HG03378 (cell line): ENCODE measurements at regions not wholly inside any gene's neighbourhood (a gene's known extent, or its start where the extent isn't known, plus 50 kb on each side); places are given as distances from the start of the nearest gene placed in this dataset.
"Not testable (repeated sequence)": the region's sequence is repeated elsewhere in the genome, so short reads cannot be mapped to it uniquely, and the experiment has no call there.

Experiments used
- ATAC-seq: cut with Tn5 transposase; IDR thresholded peaks from one replicate; pipeline ENCODE4 v1.9.1; 2021; ENCODE audit warnings: mild to moderate bottlenecking, moderate library complexity; ENCODE audit not compliant: unreplicated experiment

DNA sequence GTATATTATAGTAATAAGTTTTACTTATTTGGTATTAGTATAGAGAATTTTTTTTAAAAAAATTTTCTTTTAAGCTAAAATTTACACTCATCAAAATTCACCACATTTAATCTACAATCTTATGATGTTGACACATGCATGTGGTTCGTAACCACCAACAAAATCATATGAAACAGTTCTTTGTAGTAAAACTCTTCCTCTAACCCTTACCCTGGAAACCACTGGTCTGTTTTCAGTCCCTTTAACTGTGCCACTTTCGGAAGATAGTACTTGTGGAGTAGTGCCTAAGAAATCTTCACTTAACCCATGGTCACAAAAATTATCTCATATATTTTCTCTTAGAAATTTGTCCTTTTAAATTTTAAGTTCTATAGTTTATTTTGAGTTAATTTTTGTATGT, 1498.8 kb downstream of the MAT2B start:
- no peak for ATAC-seq

DNA sequence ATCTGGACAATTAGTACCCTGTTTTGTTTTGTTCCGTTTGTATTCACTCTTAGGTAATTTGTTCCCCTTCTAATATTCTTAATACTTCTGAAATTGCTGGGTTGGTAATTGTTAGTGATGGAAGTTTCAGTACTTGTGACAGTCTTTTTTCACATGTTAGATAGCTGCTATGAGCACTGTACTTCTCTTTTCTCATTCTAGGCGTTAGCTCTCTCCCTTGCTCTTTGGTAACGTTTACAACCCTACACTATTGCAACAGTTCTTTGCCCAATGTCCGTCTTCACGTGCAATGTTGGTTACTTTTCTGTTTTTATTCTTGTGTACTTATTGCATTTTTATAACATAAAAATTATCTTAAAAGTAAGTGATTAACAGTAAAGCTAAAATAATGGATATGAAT, 1509.0 kb downstream of the MAT2B start:
- no peak for ATAC-seq

DNA sequence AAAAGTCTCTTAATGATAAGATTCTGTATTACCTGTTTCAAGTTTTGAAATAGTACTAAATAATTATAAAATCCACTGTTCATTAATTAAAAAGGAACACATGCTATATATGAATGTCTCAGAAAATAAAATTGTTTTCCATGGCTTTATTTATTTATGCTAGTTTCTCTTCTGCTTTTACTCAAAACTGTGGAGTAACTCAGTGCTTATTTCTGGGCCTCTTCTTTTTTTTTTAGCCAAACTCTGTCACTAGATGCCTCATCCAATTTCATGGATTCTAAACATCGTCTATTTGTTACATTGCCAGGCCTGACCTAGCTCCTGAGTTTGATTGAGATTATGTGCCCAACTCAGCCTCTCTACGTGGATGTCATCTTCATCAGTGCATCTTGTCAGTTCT, 1509.7 kb downstream of the MAT2B start:
- ATAC-seq = no peak

DNA sequence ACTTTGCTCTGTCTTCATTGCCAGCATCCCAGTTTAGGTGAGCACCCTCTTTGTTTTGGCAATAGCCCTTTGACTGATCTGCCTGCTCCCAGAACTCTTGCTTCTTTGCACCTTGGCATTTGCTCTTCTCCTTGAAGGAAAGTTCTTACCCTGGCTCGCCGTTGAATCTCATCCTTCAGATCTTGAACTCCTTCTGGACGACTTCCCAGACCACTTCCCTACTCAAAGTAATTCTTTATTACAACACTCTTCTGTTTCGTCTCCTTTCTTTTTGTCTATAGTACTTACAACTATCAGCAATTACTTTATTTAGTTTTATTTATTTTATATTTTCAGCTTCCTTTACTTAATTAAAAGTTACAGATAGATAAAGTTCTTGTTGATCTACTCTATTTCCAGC, 1510.1 kb downstream of the MAT2B start:
- no peak for ATAC-seq

DNA sequence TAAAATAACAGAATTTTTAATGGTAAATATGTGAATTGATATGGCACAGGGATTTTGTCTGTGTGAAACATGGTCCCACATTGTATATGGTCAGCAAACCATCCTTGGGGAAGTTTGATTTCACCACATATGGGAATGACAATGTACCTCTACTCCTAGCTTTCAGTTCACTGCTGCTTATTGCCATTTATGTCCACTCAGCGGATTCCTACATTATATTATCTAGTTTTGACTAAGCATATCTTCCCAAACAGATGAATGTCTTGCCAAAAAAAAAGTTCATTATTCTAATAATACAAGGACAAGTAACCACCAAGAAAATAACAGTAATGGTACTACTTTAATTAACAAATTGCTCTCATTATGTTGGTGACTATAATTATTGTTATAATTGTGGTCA, 1521.6 kb downstream of the MAT2B start:
- no peak for ATAC-seq

DNA sequence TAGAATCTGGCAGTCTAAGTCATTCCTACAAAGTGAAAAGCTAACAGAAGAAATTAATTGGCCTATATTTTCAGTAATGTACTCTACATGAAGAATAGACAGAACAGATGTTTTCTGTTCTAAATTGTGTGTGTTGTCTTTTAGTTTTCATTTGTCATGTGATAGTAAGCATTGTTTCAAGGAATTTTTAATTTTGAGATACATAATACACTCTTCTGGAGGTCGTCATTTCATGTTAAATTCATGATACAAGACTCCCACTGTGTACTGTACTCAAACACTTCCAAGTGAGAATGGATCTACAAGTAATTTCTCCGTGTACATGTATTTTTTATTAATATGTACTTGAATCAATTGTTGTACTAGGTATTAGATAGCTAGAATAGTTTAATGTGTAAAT, 1522.9 kb downstream of the MAT2B start:
- ATAC-seq = no peak

DNA sequence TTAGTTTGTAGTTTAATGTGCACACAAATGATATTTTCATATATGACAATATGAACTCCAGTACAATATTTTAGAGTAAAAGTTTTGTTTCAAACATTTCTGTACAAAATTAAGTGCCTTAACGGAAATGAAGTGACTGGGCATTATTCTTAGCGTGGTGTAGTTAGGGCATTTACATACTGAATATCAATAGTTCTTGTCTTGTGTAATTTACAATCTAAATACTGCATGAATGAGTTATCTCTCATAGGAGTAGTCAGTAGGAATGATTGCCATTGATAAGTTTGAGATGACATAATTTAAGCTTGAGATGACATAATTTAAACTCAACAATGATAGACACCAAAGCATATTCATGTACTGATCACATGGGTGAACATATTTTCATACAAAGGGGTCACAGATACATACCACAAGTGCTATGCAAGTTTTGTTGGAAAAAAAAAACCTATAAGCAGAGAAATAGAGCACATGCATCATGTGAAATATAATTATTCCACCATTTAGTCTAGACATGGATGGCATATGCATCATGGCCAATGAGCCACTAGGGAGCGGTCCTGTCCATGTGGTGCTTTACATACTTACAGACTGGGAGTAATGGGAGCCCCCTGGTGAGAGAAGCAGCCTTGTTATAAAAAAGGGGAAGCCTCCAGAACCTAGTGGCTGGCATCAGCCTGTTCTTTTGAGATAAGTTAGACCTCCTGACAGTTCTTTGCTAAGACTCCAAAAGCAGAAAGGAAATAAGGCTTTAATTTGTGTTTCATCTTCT, 1523.9 kb downstream of the MAT2B start:
- ATAC-seq = no peak

DNA sequence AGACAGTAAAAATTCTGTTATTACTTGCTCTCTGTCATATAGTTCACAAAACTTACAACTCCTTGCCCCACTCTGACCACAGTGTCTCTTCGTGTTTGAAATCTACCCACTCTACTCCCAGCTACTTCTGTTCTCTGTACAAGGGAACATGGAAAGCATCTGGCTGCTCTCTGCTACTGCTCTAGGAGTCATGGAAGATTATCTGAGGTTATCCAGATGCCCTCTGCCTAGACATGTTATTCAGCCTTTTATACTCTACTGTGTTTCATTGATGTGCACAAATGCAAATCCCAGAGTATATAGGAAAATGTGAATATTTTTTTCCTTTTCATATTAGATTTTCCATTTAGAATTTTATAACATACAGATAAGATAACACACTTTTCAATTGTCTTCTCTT, 1525.6 kb downstream of the MAT2B start:
- ATAC-seq = no peak

DNA sequence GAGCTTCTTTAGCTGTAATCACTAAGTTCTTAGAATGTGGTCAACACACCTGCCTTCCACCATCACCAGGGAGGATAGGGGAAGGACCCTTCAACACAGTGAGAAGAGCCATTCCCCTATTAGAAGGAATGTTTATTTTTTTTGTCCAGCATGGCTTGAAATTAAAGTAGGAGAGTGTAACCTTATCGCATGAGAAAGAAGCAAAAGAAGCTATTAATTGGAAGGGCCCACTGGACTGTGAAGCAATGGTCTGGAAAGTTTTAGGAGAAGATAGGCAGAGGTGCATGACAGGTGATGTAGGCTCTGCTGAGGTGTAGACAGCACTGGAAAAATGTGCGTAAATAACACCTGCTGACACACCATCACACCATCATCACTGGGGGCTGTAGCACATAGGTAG, 1526.0 kb downstream of the MAT2B start:
- ATAC-seq = no peak

DNA sequence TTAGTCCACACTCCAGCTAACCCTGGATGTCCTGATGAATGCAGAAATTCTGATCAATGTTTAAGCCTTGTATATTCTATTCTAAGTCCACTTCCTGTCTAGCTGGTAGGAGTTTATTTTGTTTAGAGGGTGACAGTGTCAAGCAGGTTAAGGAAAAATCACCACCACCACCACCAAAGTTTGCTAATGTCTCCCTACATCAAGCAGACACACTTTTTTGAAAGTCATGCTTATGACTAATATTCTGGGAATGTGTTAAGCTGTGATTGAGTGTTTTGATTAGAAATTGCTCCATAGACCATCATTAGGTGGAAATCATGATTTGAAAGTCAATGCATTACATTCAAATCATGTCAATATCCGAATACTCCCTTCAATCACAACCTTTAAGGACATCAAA, 1530.1 kb downstream of the MAT2B start:
- no peak for ATAC-seq

DNA sequence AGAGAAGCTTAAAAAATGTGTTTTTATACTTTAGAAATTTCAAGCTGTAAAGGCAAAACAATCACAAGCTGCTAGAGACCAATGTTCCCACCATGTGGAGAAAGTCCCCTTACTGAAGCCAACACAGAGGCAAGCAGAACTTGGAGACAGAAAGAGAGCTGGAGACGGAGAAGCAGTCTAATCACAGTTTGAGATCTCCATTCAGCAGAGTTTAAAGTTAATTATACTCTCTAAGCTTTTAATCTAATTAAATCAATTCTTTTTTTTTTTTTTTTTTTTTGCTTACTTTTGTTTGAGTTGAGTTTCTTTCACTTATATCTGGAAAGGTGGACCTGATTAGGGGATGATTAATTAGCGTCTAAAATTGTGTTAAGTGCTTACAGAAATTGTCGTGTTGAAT, 1534.3 kb downstream of the MAT2B start:
- ATAC-seq = no peak

DNA sequence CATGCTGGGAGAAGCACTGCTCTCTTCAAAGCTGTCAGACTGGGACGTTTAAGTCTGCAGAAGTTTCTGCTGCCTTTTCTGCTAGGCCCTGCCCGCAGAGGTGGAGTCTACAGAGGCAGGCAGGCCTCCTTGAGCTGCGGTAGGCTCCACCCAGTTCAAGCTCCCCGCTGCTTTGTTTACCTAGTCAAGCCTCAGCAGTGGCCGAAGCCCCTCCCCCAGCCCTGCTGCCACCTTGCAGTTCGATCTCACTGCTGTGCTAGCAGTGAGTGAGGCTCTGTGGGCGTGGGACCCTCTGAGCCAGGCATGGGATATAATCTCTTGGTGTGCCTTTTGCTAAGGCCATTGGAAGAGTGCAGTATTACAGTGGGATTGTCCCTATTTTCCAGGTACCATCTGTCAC, 1540.5 kb downstream of the MAT2B start:
- not testable (repeated sequence) for ATAC-seq

DNA sequence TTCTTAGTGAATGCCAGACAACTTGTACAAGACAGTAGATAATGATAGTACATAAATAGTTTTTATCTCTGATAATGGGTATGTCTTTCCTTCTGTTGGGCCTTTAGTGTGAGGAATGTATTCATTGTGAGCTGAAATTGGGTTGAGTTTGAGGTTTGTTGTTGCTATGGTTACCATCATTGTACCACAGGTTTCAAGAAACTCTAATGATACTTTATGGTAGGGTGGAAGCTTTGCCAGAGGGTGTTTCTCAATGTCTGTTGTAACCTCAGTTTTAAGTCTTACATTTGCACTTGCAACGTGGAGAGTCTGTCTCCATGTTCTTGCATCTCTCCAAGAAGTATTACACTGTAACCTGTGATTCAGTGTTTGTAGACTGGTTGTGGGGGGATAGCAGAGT, 1550.1 kb downstream of the MAT2B start:
- ATAC-seq = no peak

DNA sequence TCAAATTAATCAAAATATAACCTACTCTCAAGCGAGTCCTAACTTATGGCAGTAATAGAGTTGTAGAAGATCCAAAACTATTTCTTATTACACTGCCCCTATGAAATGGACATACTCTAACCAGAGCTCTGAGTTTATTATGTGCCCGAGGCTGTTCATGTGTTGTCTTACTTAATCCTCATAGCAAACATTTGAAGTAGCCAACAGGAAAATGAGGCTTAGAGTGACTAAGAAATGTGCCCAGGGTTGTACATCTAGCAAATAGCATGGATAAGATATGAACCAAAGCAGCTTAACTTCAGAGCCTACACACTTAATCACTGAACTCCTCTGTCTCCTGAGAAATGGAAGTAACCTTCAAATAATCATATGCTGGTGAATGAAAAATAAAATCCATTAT, 1551.7 kb downstream of the MAT2B start:
- ATAC-seq = no peak

DNA sequence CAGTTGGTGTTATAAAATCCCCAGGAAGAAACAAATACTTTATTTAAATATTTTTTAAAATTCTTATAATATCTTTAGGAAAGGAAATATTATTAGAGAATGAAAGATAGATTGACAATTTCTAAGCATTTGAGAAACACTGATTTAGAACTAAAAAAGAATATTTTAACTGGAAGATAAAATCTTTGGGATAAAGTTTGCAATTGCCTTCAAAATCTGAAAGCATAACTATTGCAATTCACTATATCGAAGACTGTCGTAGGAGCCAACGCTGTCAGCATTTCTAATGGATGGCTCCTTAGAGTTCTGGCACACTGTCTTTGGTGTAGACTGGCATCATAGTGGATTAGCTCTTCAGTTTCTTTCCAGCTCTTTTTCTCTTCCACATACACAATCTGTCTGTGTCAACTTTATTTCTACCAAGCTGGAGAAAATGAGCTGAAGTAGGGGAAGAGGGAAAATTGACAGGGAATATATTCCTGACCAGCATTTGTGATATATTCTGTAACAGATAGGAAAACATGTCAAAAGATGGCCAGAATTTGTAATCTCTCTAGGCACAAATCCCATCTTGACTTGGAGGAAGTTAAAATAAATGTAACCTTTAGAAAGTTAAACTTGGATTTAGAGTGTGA, 1561.4 kb downstream of the MAT2B start:
- no peak for ATAC-seq

DNA sequence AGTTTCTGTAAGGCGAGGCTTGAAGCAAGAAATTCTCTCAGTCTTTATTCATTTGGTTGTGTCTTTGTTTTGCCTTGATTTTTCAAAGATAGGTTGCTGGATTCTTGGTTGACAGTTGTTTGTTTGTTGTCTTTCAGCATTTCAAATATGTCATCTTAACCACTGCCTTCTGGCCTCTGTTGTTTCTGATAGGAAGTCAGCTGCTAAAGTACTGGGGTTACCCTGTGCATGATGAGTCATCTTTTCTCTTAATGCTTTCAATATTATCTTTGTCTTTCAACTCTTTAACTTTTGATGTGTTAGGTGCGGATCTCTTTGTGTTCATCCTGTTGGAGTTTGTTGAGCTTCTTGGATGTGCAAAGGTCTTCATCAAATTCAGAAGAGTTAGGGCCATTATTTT, 1571.3 kb downstream of the MAT2B start:
- ATAC-seq = no peak

DNA sequence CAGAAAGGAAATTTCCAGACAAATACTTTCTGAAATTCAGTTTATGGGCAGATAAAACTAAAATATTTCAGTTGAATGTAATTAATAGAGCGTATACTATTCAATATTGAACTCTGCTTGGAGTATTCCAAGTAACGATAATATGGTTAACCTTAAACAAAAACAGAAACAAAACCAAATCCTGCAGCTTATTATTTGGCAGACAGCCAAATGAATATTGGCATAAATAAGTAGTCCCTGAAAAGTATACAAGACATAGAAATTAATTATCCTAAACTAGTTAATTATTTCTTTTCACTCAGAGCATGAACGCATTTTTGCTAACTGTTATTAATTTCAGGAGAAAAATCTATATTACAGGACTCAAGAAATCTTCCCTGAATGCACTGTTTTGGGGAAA, 1574.0 kb downstream of the MAT2B start:
- no peak for ATAC-seq

DNA sequence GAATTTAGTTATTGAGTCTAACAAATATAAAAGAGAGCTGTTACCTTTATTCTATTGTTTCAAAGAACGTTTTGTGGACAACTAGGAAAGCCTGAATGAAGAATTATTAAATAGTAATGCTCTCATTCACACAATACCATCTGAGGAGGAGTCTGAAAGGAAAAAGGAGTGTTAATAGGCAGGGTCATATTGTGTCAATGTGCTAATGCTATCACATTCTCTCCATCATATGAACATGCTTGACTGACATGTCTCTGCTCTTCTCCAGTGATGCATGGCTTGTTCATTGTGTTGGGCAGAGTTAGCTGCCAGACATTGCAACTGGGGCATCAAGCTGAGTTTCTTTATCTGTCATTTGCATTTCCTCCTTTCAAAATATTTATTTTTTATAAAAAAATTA, 1578.0 kb downstream of the MAT2B start:
- no peak for ATAC-seq

DNA sequence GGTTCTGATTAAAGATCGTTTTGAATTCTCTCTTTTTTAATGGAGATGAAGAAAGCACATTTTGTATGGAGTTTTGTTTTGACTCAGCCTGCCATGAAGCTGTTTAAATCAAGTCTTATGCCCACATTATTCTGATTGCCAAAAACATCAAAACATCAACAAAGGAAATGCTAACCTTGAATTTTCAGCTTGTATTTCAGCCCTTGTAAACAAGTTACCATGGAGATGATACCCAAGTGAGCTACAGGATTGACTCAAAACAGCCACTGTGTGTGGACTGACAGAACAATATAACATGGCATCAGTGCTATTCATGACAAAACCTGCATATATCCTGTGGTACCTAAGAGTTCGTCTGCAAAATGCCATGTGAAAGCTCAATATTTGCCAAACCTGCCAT, 1581.0 kb downstream of the MAT2B start:
- ATAC-seq = no peak

DNA sequence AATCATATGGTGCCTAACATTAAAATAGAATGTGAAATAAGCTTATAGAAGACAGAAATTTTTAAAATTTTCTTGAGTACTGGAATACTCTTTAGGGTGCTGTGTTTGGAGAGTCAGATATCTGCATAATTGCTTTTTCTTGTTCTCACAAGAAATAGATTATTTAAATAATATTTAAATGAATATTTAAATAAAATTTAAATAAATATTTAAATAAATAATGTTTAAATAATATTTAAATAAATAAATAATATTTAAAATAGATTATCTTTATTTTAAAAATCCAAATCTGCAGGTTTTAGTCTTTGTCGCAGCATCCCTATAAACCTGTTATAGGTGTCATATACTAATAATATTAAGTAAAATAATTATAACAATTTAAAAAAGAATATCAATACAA, 1589.4 kb downstream of the MAT2B start:
- no peak for ATAC-seq

DNA sequence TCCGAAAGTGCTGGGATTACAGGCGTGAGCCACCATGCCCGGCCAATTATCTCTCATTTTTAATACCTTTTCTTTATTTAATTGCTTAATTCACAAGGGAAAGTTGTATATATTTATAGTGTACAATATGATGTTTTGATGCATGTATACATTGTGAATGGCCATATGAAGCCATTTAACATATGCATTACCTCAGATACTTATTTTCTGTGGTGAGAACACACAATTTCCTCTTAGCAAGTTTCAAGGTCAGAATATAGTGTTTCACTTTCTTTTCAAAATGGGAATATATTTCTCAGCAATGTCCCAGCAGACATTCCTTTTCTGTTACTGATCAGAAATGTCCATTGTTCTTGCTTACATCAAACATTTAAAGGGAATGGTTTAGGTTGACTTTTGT, 1596.3 kb downstream of the MAT2B start:
- ATAC-seq = no peak

DNA sequence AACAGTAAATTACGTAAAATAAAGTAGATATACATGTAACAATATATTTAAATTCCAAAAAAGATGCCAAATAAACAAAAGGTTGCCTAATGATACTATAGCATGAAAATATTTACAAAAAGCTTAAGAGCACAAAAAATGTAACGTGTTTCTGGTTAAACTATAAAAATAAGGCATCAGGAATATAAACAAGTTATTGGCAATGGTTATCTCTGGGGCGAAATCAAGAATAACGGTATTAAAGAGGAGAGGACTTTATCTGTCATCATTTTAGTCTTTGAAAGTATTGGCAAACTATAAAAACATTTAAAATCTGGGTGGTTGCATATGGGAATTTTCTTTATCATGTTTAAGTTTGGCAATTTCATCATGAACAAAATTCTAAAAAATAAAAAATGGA, 1599.2 kb downstream of the MAT2B start:
- ATAC-seq = no peak

DNA sequence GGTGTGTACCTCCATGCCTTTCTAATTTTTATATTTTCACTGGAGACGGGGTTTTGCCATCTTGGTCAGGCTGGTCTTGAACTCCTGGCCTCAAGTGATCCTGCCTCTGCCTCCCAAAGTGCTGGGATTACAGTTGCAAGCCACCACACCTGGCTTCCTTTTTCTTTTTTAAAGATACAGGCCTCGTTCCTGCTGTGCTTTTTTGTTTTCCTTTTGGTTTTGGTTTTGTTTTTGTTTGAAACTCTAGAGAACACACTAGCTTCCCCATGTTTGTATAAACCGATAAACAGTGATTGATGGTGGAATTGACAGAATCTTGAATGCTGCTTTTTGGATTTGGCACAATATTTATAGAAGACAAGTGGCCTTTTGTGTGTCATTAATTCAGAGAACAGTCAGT, 1603.4 kb downstream of the MAT2B start:
- no peak for ATAC-seq
